Mammary epithelial cell (primary cell): ENCODE measurements at regions not wholly inside any gene's neighbourhood (a gene's known extent, or its start where the extent isn't known, plus 50 kb on each side); places are given as distances from the start of the nearest gene placed in this dataset.

Experiments used
- EZH2 ChIP-seq: IDR thresholded peaks from 2 replicates; pipeline ENCODE4 v1.6.1; 2012; ENCODE audit warnings: low read length, inconsistent platforms, borderline replicate concordance
- TF ChIP-seq, protein P1 (sequence below), 2 donors: IDR thresholded peaks in 1 of 2; conservative IDR thresholded peaks in 1 of 2; 2 replicates each; pipeline ENCODE4 v1.5.1; 2011 to 2012; ENCODE audit warnings: inconsistent platforms in 2 of 2, low read length in 2 of 2, mild to moderate bottlenecking in 2 of 2, control low read depth in 1 of 2, low read depth in 1 of 2; ENCODE audit not compliant: insufficient read depth in 1 of 2; ENCODE audit errors: extremely low read depth in 1 of 2

DNA sequence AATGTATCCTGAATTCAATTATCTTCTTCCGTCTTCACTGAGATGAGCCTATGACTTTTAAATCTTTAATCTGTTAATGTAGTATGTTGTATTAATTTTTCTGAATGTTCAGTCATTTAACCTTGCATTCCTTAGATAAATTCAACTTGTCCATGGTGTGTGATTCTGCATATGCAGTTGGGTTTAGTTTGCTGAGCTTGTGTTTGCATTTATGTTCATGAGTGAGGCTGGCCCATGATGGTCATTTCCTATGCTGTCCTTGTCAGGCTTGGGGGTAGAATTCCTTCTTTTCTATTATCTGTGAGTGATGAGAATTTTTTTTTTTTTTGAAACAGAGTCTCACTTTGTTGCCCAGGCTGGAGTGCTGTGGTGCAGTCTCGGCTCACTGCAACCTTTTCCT, 131.8 kb upstream of the COL5A1 start:
- TF ChIP-seq, protein P1, sequence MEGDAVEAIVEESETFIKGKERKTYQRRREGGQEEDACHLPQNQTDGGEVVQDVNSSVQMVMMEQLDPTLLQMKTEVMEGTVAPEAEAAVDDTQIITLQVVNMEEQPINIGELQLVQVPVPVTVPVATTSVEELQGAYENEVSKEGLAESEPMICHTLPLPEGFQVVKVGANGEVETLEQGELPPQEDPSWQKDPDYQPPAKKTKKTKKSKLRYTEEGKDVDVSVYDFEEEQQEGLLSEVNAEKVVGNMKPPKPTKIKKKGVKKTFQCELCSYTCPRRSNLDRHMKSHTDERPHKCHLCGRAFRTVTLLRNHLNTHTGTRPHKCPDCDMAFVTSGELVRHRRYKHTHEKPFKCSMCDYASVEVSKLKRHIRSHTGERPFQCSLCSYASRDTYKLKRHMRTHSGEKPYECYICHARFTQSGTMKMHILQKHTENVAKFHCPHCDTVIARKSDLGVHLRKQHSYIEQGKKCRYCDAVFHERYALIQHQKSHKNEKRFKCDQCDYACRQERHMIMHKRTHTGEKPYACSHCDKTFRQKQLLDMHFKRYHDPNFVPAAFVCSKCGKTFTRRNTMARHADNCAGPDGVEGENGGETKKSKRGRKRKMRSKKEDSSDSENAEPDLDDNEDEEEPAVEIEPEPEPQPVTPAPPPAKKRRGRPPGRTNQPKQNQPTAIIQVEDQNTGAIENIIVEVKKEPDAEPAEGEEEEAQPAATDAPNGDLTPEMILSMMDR (conservative IDR thresholded peaks at IDR 0.05 in 1 of 2, IDR thresholded peaks at IDR 0.05 in 1 of 2; ENCODE audit: extremely low read depth in 1 of 2, insufficient read depth in 1 of 2, low read depth in 1 of 2, low read length in 2 of 2): no peak
- no peak for TF ChIP-seq EZH2
